ENCODE measurements at regions not wholly inside any gene's neighbourhood (a gene's known extent, or its start where the extent isn't known, plus 50 kb on each side); places are given as distances from the start of the nearest gene placed in this dataset.

DNA sequence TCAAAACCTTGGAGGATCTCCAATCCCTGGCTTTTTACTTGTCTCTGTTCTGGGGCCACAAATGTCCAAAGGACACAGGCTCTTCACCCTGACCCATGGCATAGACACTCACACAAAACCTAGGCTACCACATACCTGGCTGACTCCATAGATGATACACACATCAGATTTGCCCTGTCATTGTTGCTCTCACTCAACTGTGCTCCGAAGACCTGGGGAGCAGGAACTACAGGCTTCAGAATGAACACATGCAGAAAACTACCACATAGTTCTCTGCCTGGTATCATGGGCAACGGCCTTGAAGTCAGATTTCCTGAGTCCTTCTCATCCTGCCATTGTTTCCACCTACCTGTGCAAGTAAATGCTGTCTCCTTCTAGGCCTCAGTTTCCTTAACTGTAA lies 226.2 kb downstream of the KIF4B start (continued):
- TF ChIP-seq, protein P1, sequence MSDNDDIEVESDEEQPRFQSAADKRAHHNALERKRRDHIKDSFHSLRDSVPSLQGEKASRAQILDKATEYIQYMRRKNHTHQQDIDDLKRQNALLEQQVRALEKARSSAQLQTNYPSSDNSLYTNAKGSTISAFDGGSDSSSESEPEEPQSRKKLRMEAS (IDR thresholded peaks at IDR 0.05), result no peak
- no peak for TF ChIP-seq FOSL1 (IDR thresholded peaks at IDR 0.05; ENCODE audit: insufficient read depth, low read depth, low read length)
- no peak for TF ChIP-seq CHD1 (IDR thresholded peaks at IDR 0.05; ENCODE audit: low read depth, low read length)

Data from H1 (cell line).